Uterus (tissue), 2 donors: ENCODE measurements at regions not wholly inside any gene's neighbourhood (a gene's known extent, or its start where the extent isn't known, plus 50 kb on each side); places are given as distances from the start of the nearest gene placed in this dataset.

Experiments used
- POLR2A ChIP-seq, 2 donors: fragments of 450-650 bp; IDR thresholded peaks; one replicate each; pipeline ENCODE4 v1.6.1; 2016; ENCODE audit warnings: antibody characterized with exemption in 2 of 2, mild to moderate bottlenecking in 1 of 2, moderate library complexity in 1 of 2
- TF ChIP-seq, protein P1 (sequence below), 4 experiments: fragments of 200-600 bp in 2 of 4; fragments of 450-650 bp in 2 of 4; sonication (generic) in 2 of 4; IDR thresholded peaks; one replicate each; pipeline ENCODE4 v1.5.1; 2016 to 2019; ENCODE audit warnings: antibody characterized with exemption in 4 of 4, mild to moderate bottlenecking in 2 of 4, moderate library complexity in 1 of 4

DNA sequence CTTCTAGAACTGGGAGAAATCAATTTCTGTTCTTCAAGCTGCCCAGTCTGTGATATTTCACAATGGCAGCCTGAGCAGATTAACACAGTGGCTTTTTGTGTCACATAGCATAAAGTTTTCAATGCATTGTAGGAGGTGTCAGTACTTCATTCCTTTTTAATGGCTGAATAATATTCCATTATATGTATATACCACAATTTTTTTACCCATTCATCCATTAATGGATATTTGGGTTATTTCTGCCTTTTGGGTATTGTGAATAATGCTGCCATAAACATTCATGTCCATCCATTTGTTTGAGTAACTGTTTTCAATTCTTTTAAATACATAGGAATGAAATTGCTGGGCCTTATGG, 191.5 kb downstream of the SETD4 start:
- TF ChIP-seq, protein P1, sequence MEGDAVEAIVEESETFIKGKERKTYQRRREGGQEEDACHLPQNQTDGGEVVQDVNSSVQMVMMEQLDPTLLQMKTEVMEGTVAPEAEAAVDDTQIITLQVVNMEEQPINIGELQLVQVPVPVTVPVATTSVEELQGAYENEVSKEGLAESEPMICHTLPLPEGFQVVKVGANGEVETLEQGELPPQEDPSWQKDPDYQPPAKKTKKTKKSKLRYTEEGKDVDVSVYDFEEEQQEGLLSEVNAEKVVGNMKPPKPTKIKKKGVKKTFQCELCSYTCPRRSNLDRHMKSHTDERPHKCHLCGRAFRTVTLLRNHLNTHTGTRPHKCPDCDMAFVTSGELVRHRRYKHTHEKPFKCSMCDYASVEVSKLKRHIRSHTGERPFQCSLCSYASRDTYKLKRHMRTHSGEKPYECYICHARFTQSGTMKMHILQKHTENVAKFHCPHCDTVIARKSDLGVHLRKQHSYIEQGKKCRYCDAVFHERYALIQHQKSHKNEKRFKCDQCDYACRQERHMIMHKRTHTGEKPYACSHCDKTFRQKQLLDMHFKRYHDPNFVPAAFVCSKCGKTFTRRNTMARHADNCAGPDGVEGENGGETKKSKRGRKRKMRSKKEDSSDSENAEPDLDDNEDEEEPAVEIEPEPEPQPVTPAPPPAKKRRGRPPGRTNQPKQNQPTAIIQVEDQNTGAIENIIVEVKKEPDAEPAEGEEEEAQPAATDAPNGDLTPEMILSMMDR (IDR thresholded peaks at IDR 0.05), result no peak
- no peak for TF ChIP-seq POLR2A (IDR thresholded peaks at IDR 0.05)
